Upper lobe of right lung (tissue), 1 donor: ENCODE measurements at regions not wholly inside any gene's neighbourhood (a gene's known extent, or its start where the extent isn't known, plus 50 kb on each side); places are given as distances from the start of the nearest gene placed in this dataset.

ENCODE experiments used
- ATAC-seq: fragments of 200-7000 bp; cut with Tn5 transposase; one replicate; pipeline ENCODE4 v1.9.1; 2020; ENCODE audit warnings: mild to moderate bottlenecking, moderate library complexity
- DNase-seq: peaks from one replicate; pipeline ENCODE4 v3.0.0-alpha.2; 2020
- H3K27ac ChIP-seq: fragments of 200-600 bp; one replicate; pipeline ENCODE4 v1.8.0; 2022
- H3K27me3 ChIP-seq: fragments of 200-600 bp; one replicate; pipeline ENCODE4 v1.8.0; 2022; ENCODE audit warnings: mild to moderate bottlenecking
- H3K36me3 ChIP-seq: fragments of 200-600 bp; one replicate; pipeline ENCODE4 v1.8.0; 2022
- H3K4me1 ChIP-seq: fragments of 200-600 bp; one replicate; pipeline ENCODE4 v1.8.0; 2022
- H3K4me3 ChIP-seq: fragments of 200-600 bp; one replicate; pipeline ENCODE4 v1.8.0; 2022; ENCODE audit warnings: mild to moderate bottlenecking
- H3K9me3 ChIP-seq: fragments of 200-600 bp; one replicate; pipeline ENCODE4 v1.8.0; 2022
- CTCF ChIP-seq: fragments of 200-600 bp; IDR thresholded peaks from one replicate; pipeline ENCODE4 v1.8.0; 2022; ENCODE audit warnings: antibody characterized with exemption
- intact Hi-C: fragments of 100-400 bp; cut with DNase I; formaldehyde crosslinking; loops from one replicate; pipeline ENCODE4 v1.11.0; 2022
- donor health status: DM: no; HTN: yes; CAD: no; lungs with severe emphysema.

- H3K4me3 ChIP-seq, result no peak overlapping the region
- no peaks in the 10 kb centered on the region for H3K9me3 ChIP-seq
- no peaks in the 10 kb centered on the region for H3K27me3 ChIP-seq
- no peak for ATAC-seq
- H3K27ac ChIP-seq, result no peak overlapping the region
- intact Hi-C loops, result no loop called here
- no peak for DNase-seq
- no peaks in the 10 kb centered on the region for H3K4me1 ChIP-seq
- no peak for TF ChIP-seq CTCF
- H3K36me3 ChIP-seq, result no peaks in the 10 kb centered on the region
Observed at GRCh38 chr9:83182071-83182470, 119.1 kb upstream of the RASEF start.

- DNase-seq, result no peak
- no peaks in the 10 kb centered on the region for H3K27me3 ChIP-seq
- H3K4me3 ChIP-seq, result no peak overlapping the region
- ATAC-seq, result no peak
- no peak overlapping the region for H3K27ac ChIP-seq
- no peaks in the 10 kb centered on the region for H3K9me3 ChIP-seq
- intact Hi-C loops, result no loop called here
- H3K4me1 ChIP-seq, result no peaks in the 10 kb centered on the region
- no peaks in the 10 kb centered on the region for H3K36me3 ChIP-seq
- TF ChIP-seq CTCF, result no peak
Observed at GRCh38 chr9:83178717-83179116, 115.8 kb upstream of the RASEF start.

- ATAC-seq, result no peak
- Histone ChIP-seq H3K4me3 (no peak overlapping the region), H3K27ac (no peak overlapping the region), H3K27me3 (no peaks in the 10 kb centered on the region), H3K36me3 (no peaks in the 10 kb centered on the region), H3K9me3 (no peaks in the 10 kb centered on the region), H3K4me1 (no peaks in the 10 kb centered on the region)
- no peak for TF ChIP-seq CTCF
- intact Hi-C loops, result no loop called here
- no peak for DNase-seq
Observed at GRCh38 chr9:83177747-83178146, 114.8 kb upstream of the RASEF start.

GRCh38 chr9:83167126-83167525 lies 104.2 kb upstream of the RASEF start:
- H3K27ac ChIP-seq, result no peak overlapping the region
- DNase-seq (no peak), ATAC-seq (peak; percentile 81)
- H3K9me3 ChIP-seq, result no peaks in the 10 kb centered on the region
- no peaks in the 10 kb centered on the region for H3K36me3 ChIP-seq
- no peaks in the 10 kb centered on the region for H3K27me3 ChIP-seq
- no peak for TF ChIP-seq CTCF
- no peak overlapping the region for H3K4me3 ChIP-seq
- H3K4me1 ChIP-seq, result no peaks in the 10 kb centered on the region
- intact Hi-C loops, result no loop called here

GRCh38 chr9:83166372-83166771 lies 103.4 kb upstream of the RASEF start:
- ATAC-seq (peak; percentile 90), DNase-seq (peak; percentile 75)
- TF ChIP-seq CTCF, result no peak
- Histone ChIP-seq H3K4me3 (no peak overlapping the region), H3K9me3 (no peaks in the 10 kb centered on the region), H3K4me1 (no peaks in the 10 kb centered on the region), H3K27me3 (no peaks in the 10 kb centered on the region), H3K27ac (peak overlapping the region; percentile 38), H3K36me3 (no peaks in the 10 kb centered on the region)
- intact Hi-C loops, result no loop called here

GRCh38 chr9:83155733-83156132 lies 92.8 kb upstream of the RASEF start:
- H3K4me1 ChIP-seq, result no peaks in the 10 kb centered on the region
- no peaks in the 10 kb centered on the region for H3K27me3 ChIP-seq
- TF ChIP-seq CTCF, result no peak
- H3K4me3 ChIP-seq, result no peak overlapping the region
- no peak overlapping the region for H3K27ac ChIP-seq
- H3K36me3 ChIP-seq, result no peaks in the 10 kb centered on the region
- intact Hi-C loops, result no loop called here
- no peak for ATAC-seq
- DNase-seq, result no peak
- H3K9me3 ChIP-seq, result no peaks in the 10 kb centered on the region
